Mesothelial cell of epicardium (in vitro differentiated cells): ENCODE measurements at regions not wholly inside any gene's neighbourhood (a gene's known extent, or its start where the extent isn't known, plus 50 kb on each side); places are given as distances from the start of the nearest gene placed in this dataset.
A peak's percentile ranks its signal among the peaks of the same experiment; 100 is the strongest.
"Not testable (repeated sequence)": the region's sequence is repeated elsewhere in the genome, so short reads cannot be mapped to it uniquely, and the experiment has no call there.

Source experiments
- DNase-seq, 2 experiments: peaks; one replicate each; pipeline ENCODE4 v3.0.0; 2021; ENCODE audit warnings: low spot score in 2 of 2; ENCODE audit not compliant: unreplicated experiment in 2 of 2
- H3K27ac Mint-ChIP-seq: 2 replicates; pipeline ENCODE4 v1.8.0; 2021; ENCODE audit warnings: mixed read lengths
- H3K27me3 Mint-ChIP-seq: 2 replicates; pipeline ENCODE4 v1.8.0; 2021; ENCODE audit warnings: low read depth, mixed read lengths
- H3K36me3 Mint-ChIP-seq: 2 replicates; pipeline ENCODE4 v1.8.0; 2021; ENCODE audit warnings: mixed read lengths
- H3K4me1 Mint-ChIP-seq: 2 replicates; pipeline ENCODE4 v1.8.0; 2021; ENCODE audit warnings: mixed read lengths
- H3K4me3 Mint-ChIP-seq: 2 replicates; pipeline ENCODE4 v1.8.0; 2021; ENCODE audit warnings: mild to moderate bottlenecking, moderate library complexity, mixed read lengths
- H3K9me3 Mint-ChIP-seq: 2 replicates; pipeline ENCODE4 v1.8.0; 2021; ENCODE audit warnings: mixed read lengths
- CTCF ChIP-seq: fragments of 200-600 bp; sonication (generic); IDR thresholded peaks from one replicate; pipeline ENCODE4 v1.5.0; 2021; ENCODE audit warnings: antibody characterized with exemption; ENCODE audit not compliant: unreplicated experiment

GRCh38 chr3:25910997-25911396 lies 121.1 kb downstream of the OXSM start:
- no peaks in the 10 kb centered on the region for H3K4me1 Mint-ChIP-seq
- H3K36me3 Mint-ChIP-seq: no peaks in the 10 kb centered on the region
- no peak overlapping the region for H3K4me3 Mint-ChIP-seq
- no peaks in the 10 kb centered on the region for H3K27me3 Mint-ChIP-seq
- no peaks in the 10 kb centered on the region for H3K9me3 Mint-ChIP-seq
- H3K27ac Mint-ChIP-seq: no peak overlapping the region
- TF ChIP-seq CTCF: peak; percentile 28
- no peak for DNase-seq

GRCh38 chr3:25911525-25912295 lies 121.8 kb downstream of the OXSM start:
- Mint-ChIP-seq H3K4me3 (no peak overlapping the region), H3K36me3 (no peaks in the 10 kb centered on the region), H3K4me1 (no peaks in the 10 kb centered on the region), H3K27ac (no peak overlapping the region), H3K9me3 (no peaks in the 10 kb centered on the region), H3K27me3 (no peaks in the 10 kb centered on the region)
- TF ChIP-seq CTCF: no peak
- DNase-seq: no peak

GRCh38 chr3:25913179-25913578 lies 123.3 kb downstream of the OXSM start:
- Mint-ChIP-seq H3K27me3 (no peaks in the 10 kb centered on the region), H3K36me3 (no peaks in the 10 kb centered on the region), H3K4me1 (no peaks in the 10 kb centered on the region), H3K27ac (no peak overlapping the region), H3K9me3 (peaks cover 14% of the 10 kb centered on the region), H3K4me3 (no peak overlapping the region)
- TF ChIP-seq CTCF: no peak
- DNase-seq: no peak

- Mint-ChIP-seq H3K27me3 (no peaks in the 10 kb centered on the region), H3K36me3 (no peaks in the 10 kb centered on the region), H3K4me3 (no peak overlapping the region), H3K9me3 (peaks cover 28% of the 10 kb centered on the region), H3K4me1 (no peaks in the 10 kb centered on the region), H3K27ac (no peak overlapping the region)
- no peak for TF ChIP-seq CTCF
- no peak for DNase-seq
These were observed 125.8 kb downstream of the OXSM start for GRCh38 chr3:25915673-25916072.

- Mint-ChIP-seq H3K9me3 (peaks cover 28% of the 10 kb centered on the region), H3K27ac (no peak overlapping the region), H3K36me3 (no peaks in the 10 kb centered on the region), H3K27me3 (no peaks in the 10 kb centered on the region), H3K4me3 (no peak overlapping the region), H3K4me1 (no peaks in the 10 kb centered on the region)
- no peak for TF ChIP-seq CTCF
- DNase-seq: no peak
These were observed 126.4 kb downstream of the OXSM start for GRCh38 chr3:25916321-25916720.

GRCh38 chr3:25931967-25932366 lies 142.1 kb downstream of the OXSM start:
- H3K27me3 Mint-ChIP-seq, DNase-seq, H3K27ac Mint-ChIP-seq, H3K36me3 Mint-ChIP-seq, H3K4me3 Mint-ChIP-seq, H3K4me1 Mint-ChIP-seq: not testable (repeated sequence)
- H3K9me3 Mint-ChIP-seq: peaks cover 35% of the 10 kb centered on the region
